ENCODE measurements at regions not wholly inside any gene's neighbourhood (a gene's known extent, or its start where the extent isn't known, plus 50 kb on each side); places are given as distances from the start of the nearest gene placed in this dataset.

DNA sequence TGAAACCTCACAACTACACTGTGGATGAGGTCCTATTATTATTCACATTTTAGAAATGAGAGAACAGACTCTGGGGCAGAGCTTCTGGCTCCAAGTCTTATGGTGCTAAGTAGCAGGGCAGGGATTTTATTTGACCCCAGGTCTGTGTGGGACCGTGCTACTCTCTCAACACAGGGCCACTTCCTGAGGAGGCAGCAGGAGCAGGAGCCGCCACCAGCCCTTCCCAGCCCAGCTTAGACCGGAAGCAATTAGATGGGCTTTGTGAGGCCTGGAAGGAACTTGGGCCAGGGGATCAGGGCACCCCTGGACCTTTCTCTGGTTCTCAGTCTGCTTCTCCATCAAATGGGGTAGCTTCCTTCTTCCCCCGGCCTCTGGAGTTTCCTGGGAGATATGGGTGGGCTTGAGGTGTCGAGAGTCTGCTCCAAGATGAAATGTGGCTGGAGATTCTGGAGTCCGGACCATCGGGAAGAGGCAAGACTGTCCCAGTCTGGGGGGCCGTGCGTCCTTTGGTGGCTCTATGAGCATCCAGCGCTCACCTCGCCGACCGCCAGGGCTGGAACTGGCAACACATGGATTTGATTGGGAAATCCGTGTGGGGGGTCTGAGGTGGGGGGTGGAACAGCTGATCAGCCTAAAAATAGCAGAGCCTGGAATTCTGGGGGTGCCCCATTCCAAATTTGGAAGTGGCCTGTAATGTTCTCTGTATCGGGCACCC lies 136.8 kb downstream of the FOXD2 start:
- no peaks in the 10 kb centered on the region for H3K36me3 ChIP-seq (ENCODE audit: control insufficient read depth in 2 of 2, extremely low read depth in 1 of 2, insufficient read depth in 2 of 2, low read length in 2 of 2)
- H2AFZ ChIP-seq (ENCODE audit: control insufficient read depth, low read length) = no peak overlapping the region
- TF ChIP-seq EZH2 (IDR thresholded peaks at IDR 0.05; ENCODE audit: low read length) = no peak
- TF ChIP-seq, protein P1, sequence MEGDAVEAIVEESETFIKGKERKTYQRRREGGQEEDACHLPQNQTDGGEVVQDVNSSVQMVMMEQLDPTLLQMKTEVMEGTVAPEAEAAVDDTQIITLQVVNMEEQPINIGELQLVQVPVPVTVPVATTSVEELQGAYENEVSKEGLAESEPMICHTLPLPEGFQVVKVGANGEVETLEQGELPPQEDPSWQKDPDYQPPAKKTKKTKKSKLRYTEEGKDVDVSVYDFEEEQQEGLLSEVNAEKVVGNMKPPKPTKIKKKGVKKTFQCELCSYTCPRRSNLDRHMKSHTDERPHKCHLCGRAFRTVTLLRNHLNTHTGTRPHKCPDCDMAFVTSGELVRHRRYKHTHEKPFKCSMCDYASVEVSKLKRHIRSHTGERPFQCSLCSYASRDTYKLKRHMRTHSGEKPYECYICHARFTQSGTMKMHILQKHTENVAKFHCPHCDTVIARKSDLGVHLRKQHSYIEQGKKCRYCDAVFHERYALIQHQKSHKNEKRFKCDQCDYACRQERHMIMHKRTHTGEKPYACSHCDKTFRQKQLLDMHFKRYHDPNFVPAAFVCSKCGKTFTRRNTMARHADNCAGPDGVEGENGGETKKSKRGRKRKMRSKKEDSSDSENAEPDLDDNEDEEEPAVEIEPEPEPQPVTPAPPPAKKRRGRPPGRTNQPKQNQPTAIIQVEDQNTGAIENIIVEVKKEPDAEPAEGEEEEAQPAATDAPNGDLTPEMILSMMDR (optimal IDR thresholded peaks at IDR 0.05 in 1 of 3, IDR thresholded peaks at IDR 0.05 in 1 of 3, conservative IDR thresholded peaks at IDR 0.05 in 1 of 3; ENCODE audit: extremely low read depth in 1 of 3, insufficient read depth in 2 of 3, low read length in 3 of 3) = no peak
- H3K4me2 ChIP-seq (ENCODE audit: control insufficient read depth, extremely low read depth, insufficient read depth, low read depth, low read length) = no peak overlapping the region
- dilution Hi-C loops (cut with MboI; ENCODE audit: extremely low pct_ligation_motif_present, low sequenced_read_pairs) = no loop called here
- H3K4me1 ChIP-seq (ENCODE audit: control insufficient read depth, extremely low read depth, insufficient read depth, low read length) = peaks cover 7% of the 10 kb centered on the region
- H3K9me1 ChIP-seq (ENCODE audit: control insufficient read depth, extremely low read depth, insufficient read depth, low read length) = no peaks in the 10 kb centered on the region
- no peaks in the 10 kb centered on the region for H3K9me3 ChIP-seq (ENCODE audit: control insufficient read depth, low read depth, low read length)
- H3K4me3 ChIP-seq (ENCODE audit: control insufficient read depth in 2 of 3, extremely low read depth in 1 of 3, insufficient read depth in 2 of 3, low read depth in 1 of 3, low read length in 3 of 3) = no peak overlapping the region
- no peak overlapping the region for H3K27ac ChIP-seq (ENCODE audit: control insufficient read depth, insufficient read depth, low read length)
- FAIRE-seq = no peak
- no peaks in the 10 kb centered on the region for H3K27me3 ChIP-seq (ENCODE audit: control insufficient read depth, extremely low read depth, insufficient read depth, low read length)
- H3K9ac ChIP-seq (ENCODE audit: control insufficient read depth, extremely low read depth, insufficient read depth, low read length) = no peak overlapping the region
- no peak for DNase-seq (ENCODE audit: low read depth, low spot score)
- H3K79me2 ChIP-seq (ENCODE audit: control insufficient read depth, insufficient read depth, low read length) = no peaks in the 10 kb centered on the region
- no peaks in the 10 kb centered on the region for H4K20me1 ChIP-seq (ENCODE audit: control insufficient read depth, extremely low read depth, insufficient read depth, low read length)

DNA sequence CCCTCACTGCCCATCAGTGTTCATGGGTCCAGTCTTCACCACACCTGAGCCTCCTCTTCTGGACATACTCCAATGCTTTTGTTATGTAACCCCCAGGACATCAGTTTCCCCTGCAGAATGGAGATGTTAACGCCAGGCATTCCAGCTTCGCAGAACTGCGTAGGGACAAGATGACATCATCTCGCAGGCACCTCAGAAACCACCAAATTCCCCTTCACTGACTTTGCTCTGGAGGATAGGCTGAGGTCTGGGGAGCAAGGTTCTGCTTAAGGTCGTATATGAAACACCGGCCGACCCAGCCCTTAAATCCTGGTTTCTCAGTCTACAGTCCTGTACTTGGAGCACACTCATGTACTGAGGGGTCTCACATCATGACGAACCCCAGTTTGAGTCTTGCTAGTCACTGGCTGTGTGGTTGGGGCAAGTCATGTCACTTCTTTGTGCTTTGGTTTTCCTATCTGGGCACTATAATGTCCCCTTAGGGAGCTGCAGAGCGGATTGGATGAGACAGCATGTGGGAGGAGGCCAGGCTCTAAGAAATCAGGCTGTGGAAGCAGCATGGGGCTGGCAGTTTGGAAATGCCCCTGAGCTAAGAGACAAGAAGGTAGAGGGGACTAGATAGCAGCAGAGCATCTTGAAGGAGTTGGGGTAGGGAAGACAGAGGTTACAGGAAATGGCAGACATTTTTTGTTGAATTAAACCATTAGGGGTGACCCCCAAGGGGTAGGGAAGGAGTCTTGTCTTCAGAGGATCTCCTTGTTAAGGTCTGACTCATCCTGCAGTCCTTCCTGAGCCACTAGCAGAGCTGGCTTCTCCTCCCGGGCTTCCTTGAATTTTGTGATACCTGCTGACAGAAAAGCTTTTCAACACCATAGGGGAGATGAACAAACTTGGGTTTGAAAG lies 138.3 kb downstream of the FOXD2 start:
- no peak overlapping the region for H3K4me2 ChIP-seq (ENCODE audit: control insufficient read depth, extremely low read depth, insufficient read depth, low read depth, low read length)
- DNase-seq (ENCODE audit: low read depth, low spot score) = no peak

More for the DNA sequence above, 138.3 kb downstream of the FOXD2 start:
- H3K9ac ChIP-seq (ENCODE audit: control insufficient read depth, extremely low read depth, insufficient read depth, low read length) = no peak overlapping the region
- no peaks in the 10 kb centered on the region for H3K79me2 ChIP-seq (ENCODE audit: control insufficient read depth, insufficient read depth, low read length)
- no peaks in the 10 kb centered on the region for H3K4me1 ChIP-seq (ENCODE audit: control insufficient read depth, extremely low read depth, insufficient read depth, low read length)
- no peak overlapping the region for H3K4me3 ChIP-seq (ENCODE audit: control insufficient read depth in 2 of 3, extremely low read depth in 1 of 3, insufficient read depth in 2 of 3, low read depth in 1 of 3, low read length in 3 of 3)
- no peaks in the 10 kb centered on the region for H3K36me3 ChIP-seq (ENCODE audit: control insufficient read depth in 2 of 2, extremely low read depth in 1 of 2, insufficient read depth in 2 of 2, low read length in 2 of 2)
- no peaks in the 10 kb centered on the region for H3K9me3 ChIP-seq (ENCODE audit: control insufficient read depth, low read depth, low read length)
- dilution Hi-C loops (cut with MboI; ENCODE audit: extremely low pct_ligation_motif_present, low sequenced_read_pairs) = no loop called here
- H3K27me3 ChIP-seq (ENCODE audit: control insufficient read depth, extremely low read depth, insufficient read depth, low read length) = no peaks in the 10 kb centered on the region
- no peak overlapping the region for H2AFZ ChIP-seq (ENCODE audit: control insufficient read depth, low read length)
- no peak for TF ChIP-seq EZH2 (IDR thresholded peaks at IDR 0.05; ENCODE audit: low read length)
- TF ChIP-seq, protein P1 (optimal IDR thresholded peaks at IDR 0.05 in 1 of 3, IDR thresholded peaks at IDR 0.05 in 1 of 3, conservative IDR thresholded peaks at IDR 0.05 in 1 of 3; ENCODE audit: extremely low read depth in 1 of 3, insufficient read depth in 2 of 3, low read length in 3 of 3) = no peak
- H3K27ac ChIP-seq (ENCODE audit: control insufficient read depth, insufficient read depth, low read length) = no peak overlapping the region
- no peaks in the 10 kb centered on the region for H3K9me1 ChIP-seq (ENCODE audit: control insufficient read depth, extremely low read depth, insufficient read depth, low read length)
- peak; percentile 34 for FAIRE-seq
- no peaks in the 10 kb centered on the region for H4K20me1 ChIP-seq (ENCODE audit: control insufficient read depth, extremely low read depth, insufficient read depth, low read length)
